Cardiac fibroblast (primary cell): ENCODE measurements at regions not wholly inside any gene's neighbourhood (a gene's known extent, or its start where the extent isn't known, plus 50 kb on each side); places are given as distances from the start of the nearest gene placed in this dataset.

Experiments used
- DNase-seq, 2 donors: peaks; one replicate each; pipeline versions ENCODE4 v3.0.0 to v3.0.0-alpha.2; 2010; ENCODE audit warnings: low read depth in 2 of 2
- H3K4me3 ChIP-seq, 2 donors: replicated peaks in 1 of 2; 1 replicate in 1 of 2; 2 replicates in 1 of 2; pipeline ENCODE4 v1.5.1; 2011; ENCODE audit warnings: low read depth in 2 of 2, low read length in 2 of 2, mild to moderate bottlenecking in 2 of 2, moderate library complexity in 1 of 2
- CTCF ChIP-seq: IDR thresholded peaks from one replicate; pipeline ENCODE4 v1.5.1; 2011; ENCODE audit warnings: low read depth, mild to moderate bottlenecking, low read length, inconsistent platforms

GRCh38 chr18:45334191-45334590 is 281.1 kb upstream of the SLC14A2 start:
- no peak for TF ChIP-seq CTCF
- H3K4me3 ChIP-seq, result no peak overlapping the region

GRCh38 chr18:45335282-45336043 is 279.8 kb upstream of the SLC14A2 start:
- no peak for TF ChIP-seq CTCF
- no peak overlapping the region for H3K4me3 ChIP-seq
- peak in 1 of 2 donors; percentile 6 for DNase-seq

More at GRCh38 chr18:45334191-45334590, 281.1 kb upstream of the SLC14A2 start:
- DNase-seq, result no peak

- DNase-seq, result no peak
- H3K4me3 ChIP-seq, result no peak overlapping the region
- TF ChIP-seq CTCF, result no peak
Observed at GRCh38 chr18:45336448-45336847, 278.8 kb upstream of the SLC14A2 start.

GRCh38 chr18:45337477-45337876 is 277.8 kb upstream of the SLC14A2 start:
- DNase-seq, result no peak
- no peak overlapping the region for H3K4me3 ChIP-seq

GRCh38 chr18:45339810-45340550 is 275.3 kb upstream of the SLC14A2 start:
- no peak overlapping the region for H3K4me3 ChIP-seq
- TF ChIP-seq CTCF, result no peak
- DNase-seq, result no peak

More at GRCh38 chr18:45337477-45337876, 277.8 kb upstream of the SLC14A2 start:
- no peak for TF ChIP-seq CTCF

GRCh38 chr18:45340884-45341283 is 274.4 kb upstream of the SLC14A2 start:
- no peak overlapping the region for H3K4me3 ChIP-seq
- no peak for DNase-seq
- TF ChIP-seq CTCF, result no peak
